ENCODE measurements at regions not wholly inside any gene's neighbourhood (a gene's known extent, or its start where the extent isn't known, plus 50 kb on each side); places are given as distances from the start of the nearest gene placed in this dataset.

GRCh38 chr13:84651288-84651687 is 769.0 kb upstream of the SLITRK1 start:
- Histone ChIP-seq H3K36me3 (no peaks in the 10 kb centered on the region), H3K4me1 (no peaks in the 10 kb centered on the region), H3K9me3 (no peaks in the 10 kb centered on the region), H3K27ac (no peak overlapping the region), H3K27me3 (ENCODE audit: low read depth) (no peaks in the 10 kb centered on the region), H3K4me3 (no peak overlapping the region)
- no peak for DNase-seq
- ATAC-seq: no peak
- no peak for TF ChIP-seq CTCF (IDR thresholded peaks at IDR 0.05)
- intact Hi-C loops (cut with DNase I): no loop called here

GRCh38 chr13:84649853-84650252 is 767.6 kb upstream of the SLITRK1 start:
- Histone ChIP-seq H3K9me3 (no peaks in the 10 kb centered on the region), H3K4me3 (no peak overlapping the region), H3K36me3 (no peaks in the 10 kb centered on the region), H3K27ac (no peak overlapping the region), H3K27me3 (ENCODE audit: low read depth) (no peaks in the 10 kb centered on the region), H3K4me1 (no peaks in the 10 kb centered on the region)
- ATAC-seq: no peak
- no peak for TF ChIP-seq CTCF (IDR thresholded peaks at IDR 0.05)
- intact Hi-C loops (cut with DNase I): no loop called here
- no peak for DNase-seq

GRCh38 chr13:84648069-84648640 is 765.9 kb upstream of the SLITRK1 start:
- Histone ChIP-seq H3K4me3 (no peak overlapping the region), H3K9me3 (no peaks in the 10 kb centered on the region), H3K27me3 (ENCODE audit: low read depth) (no peaks in the 10 kb centered on the region), H3K36me3 (no peaks in the 10 kb centered on the region), H3K27ac (no peak overlapping the region), H3K4me1 (no peaks in the 10 kb centered on the region)
- DNase-seq: no peak
- ATAC-seq: no peak
- no peak for TF ChIP-seq CTCF (IDR thresholded peaks at IDR 0.05)
- intact Hi-C loops (cut with DNase I): no loop called here

GRCh38 chr13:84646957-84647356 is 764.7 kb upstream of the SLITRK1 start:
- no peak overlapping the region for H3K4me3 ChIP-seq
- no peaks in the 10 kb centered on the region for H3K9me3 ChIP-seq
- no peak for DNase-seq
- no peak for TF ChIP-seq CTCF (IDR thresholded peaks at IDR 0.05)
- intact Hi-C loops (cut with DNase I): no loop called here
- ATAC-seq: no peak
- no peaks in the 10 kb centered on the region for H3K4me1 ChIP-seq
- H3K27me3 ChIP-seq (ENCODE audit: low read depth): no peaks in the 10 kb centered on the region
- H3K27ac ChIP-seq: no peak overlapping the region
- H3K36me3 ChIP-seq: no peaks in the 10 kb centered on the region

GRCh38 chr13:84645196-84646012 is 763.1 kb upstream of the SLITRK1 start:
- Histone ChIP-seq H3K36me3 (no peaks in the 10 kb centered on the region), H3K4me3 (no peak overlapping the region), H3K27me3 (ENCODE audit: low read depth) (no peaks in the 10 kb centered on the region), H3K4me1 (no peaks in the 10 kb centered on the region), H3K9me3 (no peaks in the 10 kb centered on the region), H3K27ac (no peak overlapping the region)
- TF ChIP-seq CTCF (IDR thresholded peaks at IDR 0.05): no peak
- intact Hi-C loops (cut with DNase I): no loop called here
- no peak for DNase-seq
- no peak for ATAC-seq
